Subcutaneous abdominal adipose tissue (tissue), 5 donors: ENCODE measurements at regions not wholly inside any gene's neighbourhood (a gene's known extent, or its start where the extent isn't known, plus 50 kb on each side); places are given as distances from the start of the nearest gene placed in this dataset.

Source experiments
- H3K27ac ChIP-seq: one replicate; pipeline ENCODE4 v1.7.0; 2013; ENCODE audit warnings: low read depth, mild to moderate bottlenecking, inconsistent platforms, low read length, moderate library complexity
- H3K27me3 ChIP-seq, 5 donors: one replicate each; pipeline ENCODE4 v1.7.0; 2013; ENCODE audit warnings: low read length in 5 of 5, inconsistent platforms in 1 of 5; ENCODE audit not compliant: control insufficient read depth in 5 of 5, insufficient read depth in 4 of 5
- H3K36me3 ChIP-seq, 5 donors: one replicate each; pipeline ENCODE4 v1.7.0; 2013; ENCODE audit warnings: low read length in 5 of 5; ENCODE audit not compliant: control insufficient read depth in 5 of 5, insufficient read depth in 5 of 5
- H3K4me1 ChIP-seq, 5 donors: one replicate each; pipeline ENCODE4 v1.7.0; 2013; ENCODE audit warnings: low read length in 5 of 5, mild to moderate bottlenecking in 3 of 5, moderate library complexity in 1 of 5; ENCODE audit not compliant: control insufficient read depth in 5 of 5, insufficient read depth in 5 of 5
- H3K4me3 ChIP-seq, 5 donors: one replicate each; pipeline ENCODE4 v1.7.0; 2013; ENCODE audit warnings: low read length in 5 of 5, low read depth in 1 of 5
- H3K9ac ChIP-seq, 5 donors: one replicate each; pipeline ENCODE4 v1.7.0; 2013; ENCODE audit warnings: low read length in 5 of 5, mild to moderate bottlenecking in 4 of 5, moderate library complexity in 3 of 5
- H3K9me3 ChIP-seq, 5 donors: one replicate each; pipeline ENCODE4 v1.7.0; 2013; ENCODE audit warnings: low read length in 5 of 5; ENCODE audit not compliant: control insufficient read depth in 5 of 5
- donor health status: healthy.
- donor health status: healthy.
- donor health status: healthy.
- donor health status: healthy.
- donor health status: healthy.

GRCh38 chr4:108377021-108377420, 208.3 kb upstream of the LEF1 start:
- H3K27me3 ChIP-seq: peaks cover 0 to 11% (median 4%) of the 10 kb centered on the region in 5 donors
- no peaks in the 10 kb centered on the region for H3K36me3 ChIP-seq
- H3K27ac ChIP-seq: no peak overlapping the region
- H3K4me3 ChIP-seq: no peak overlapping the region
- no peaks in the 10 kb centered on the region for H3K4me1 ChIP-seq
- no peak overlapping the region for H3K9ac ChIP-seq
- no peaks in the 10 kb centered on the region for H3K9me3 ChIP-seq

- Histone ChIP-seq H3K4me3 (no peak overlapping the region), H3K36me3 (no peaks in the 10 kb centered on the region), H3K27me3 (peaks cover 8 to 18% (median 10%) of the 10 kb centered on the region in 5 donors), H3K9me3 (no peaks in the 10 kb centered on the region), H3K4me1 (no peaks in the 10 kb centered on the region), H3K9ac (no peak overlapping the region), H3K27ac (no peak overlapping the region)
Measured at GRCh38 chr4:108375434-108375833, 206.7 kb upstream of the LEF1 start.

DNA sequence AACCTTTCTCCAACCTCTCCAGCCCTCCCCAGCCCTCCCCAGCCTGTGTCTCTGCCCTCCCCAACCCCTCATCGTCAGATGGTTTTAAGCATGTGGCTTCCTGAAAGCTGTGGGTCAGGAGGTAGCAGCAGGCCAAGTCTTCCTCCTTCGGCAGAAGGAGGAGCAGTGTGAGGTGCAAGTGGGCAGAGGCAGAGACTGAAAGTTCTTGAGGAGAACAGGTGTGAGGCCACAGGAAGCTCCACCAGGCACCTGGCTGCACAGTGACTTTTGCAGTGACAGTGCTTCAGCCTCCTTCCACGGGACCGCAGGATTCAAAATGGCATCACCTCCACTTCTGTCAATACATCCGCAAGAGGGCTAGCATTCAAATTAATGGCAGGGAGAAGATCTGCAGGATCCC, 203.9 kb upstream of the LEF1 start:
- Histone ChIP-seq H3K9me3 (no peaks in the 10 kb centered on the region), H3K27ac (no peak overlapping the region), H3K4me3 (no peak overlapping the region), H3K27me3 (peaks cover 5 to 16% (median 12%) of the 10 kb centered on the region in 5 donors), H3K36me3 (no peaks in the 10 kb centered on the region), H3K4me1 (no peaks in the 10 kb centered on the region), H3K9ac (no peak overlapping the region)

GRCh38 chr4:108371282-108371681, 202.6 kb upstream of the LEF1 start:
- Histone ChIP-seq H3K4me1 (no peaks in the 10 kb centered on the region), H3K36me3 (no peaks in the 10 kb centered on the region), H3K4me3 (no peak overlapping the region), H3K9ac (no peak overlapping the region), H3K9me3 (no peaks in the 10 kb centered on the region), H3K27me3 (peaks cover 5 to 16% (median 12%) of the 10 kb centered on the region in 5 donors), H3K27ac (no peak overlapping the region)

DNA sequence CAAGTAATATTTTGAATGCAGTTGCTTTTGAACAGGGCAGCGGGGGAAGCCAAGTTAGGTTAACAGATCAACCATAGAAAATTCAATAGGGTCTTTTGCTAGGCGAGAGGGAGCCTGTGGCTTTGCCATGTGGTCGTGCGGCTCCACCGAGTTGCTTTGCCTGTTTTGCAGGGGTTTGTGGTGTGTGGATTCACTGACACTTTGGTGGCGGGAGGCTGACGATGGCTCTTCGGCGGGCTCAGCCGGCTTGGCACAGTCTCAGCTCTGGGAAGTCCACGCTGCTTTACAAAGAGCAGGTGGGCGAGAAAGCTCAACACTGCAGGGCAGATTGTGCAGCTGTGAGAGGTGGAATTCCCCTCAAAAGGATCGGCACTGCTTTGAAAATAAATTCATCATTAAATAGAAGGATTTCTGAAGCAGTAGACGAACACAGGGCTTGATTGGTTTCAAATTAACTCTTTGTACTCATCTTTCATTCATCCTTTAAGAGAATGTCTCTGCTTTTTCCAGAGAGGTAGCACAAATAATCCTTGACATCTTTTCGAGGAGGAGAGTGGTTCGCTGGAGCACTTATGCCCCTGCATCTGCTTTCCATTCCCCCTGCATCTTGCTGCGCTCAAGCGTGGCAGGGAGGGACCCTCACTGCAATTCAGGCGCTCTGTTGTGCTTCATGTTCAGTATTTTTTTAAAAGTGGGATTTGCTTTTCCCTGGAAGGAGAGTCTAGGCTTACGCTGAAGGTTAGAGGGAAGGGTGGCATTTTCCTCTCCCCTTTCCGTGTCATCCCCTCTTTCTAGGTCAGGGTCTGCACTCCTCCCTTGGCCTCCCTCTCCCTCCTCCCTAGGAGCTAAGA, 201.8 kb upstream of the LEF1 start:
- H3K36me3 ChIP-seq: no peaks in the 10 kb centered on the region
- H3K4me3 ChIP-seq: no peak overlapping the region
- no peak overlapping the region for H3K27ac ChIP-seq
- H3K4me1 ChIP-seq: no peaks in the 10 kb centered on the region
- H3K27me3 ChIP-seq: peaks cover 5 to 16% (median 11%) of the 10 kb centered on the region in 5 donors
- no peaks in the 10 kb centered on the region for H3K9me3 ChIP-seq
- no peak overlapping the region for H3K9ac ChIP-seq

GRCh38 chr4:108369035-108369655, 200.4 kb upstream of the LEF1 start:
- Histone ChIP-seq H3K4me3 (no peak overlapping the region), H3K36me3 (no peaks in the 10 kb centered on the region), H3K4me1 (no peaks in the 10 kb centered on the region), H3K27me3 (peaks cover 5 to 16% (median 11%) of the 10 kb centered on the region in 5 donors), H3K27ac (no peak overlapping the region), H3K9me3 (no peaks in the 10 kb centered on the region), H3K9ac (no peak overlapping the region)

GRCh38 chr4:108367751-108368150, 199.0 kb upstream of the LEF1 start:
- H3K36me3 ChIP-seq: no peaks in the 10 kb centered on the region
- no peak overlapping the region for H3K9ac ChIP-seq
- no peaks in the 10 kb centered on the region for H3K9me3 ChIP-seq
- no peaks in the 10 kb centered on the region for H3K4me1 ChIP-seq
- H3K4me3 ChIP-seq: no peak overlapping the region
- peaks cover 5 to 16% (median 11%) of the 10 kb centered on the region in 5 donors for H3K27me3 ChIP-seq
- no peak overlapping the region for H3K27ac ChIP-seq

DNA sequence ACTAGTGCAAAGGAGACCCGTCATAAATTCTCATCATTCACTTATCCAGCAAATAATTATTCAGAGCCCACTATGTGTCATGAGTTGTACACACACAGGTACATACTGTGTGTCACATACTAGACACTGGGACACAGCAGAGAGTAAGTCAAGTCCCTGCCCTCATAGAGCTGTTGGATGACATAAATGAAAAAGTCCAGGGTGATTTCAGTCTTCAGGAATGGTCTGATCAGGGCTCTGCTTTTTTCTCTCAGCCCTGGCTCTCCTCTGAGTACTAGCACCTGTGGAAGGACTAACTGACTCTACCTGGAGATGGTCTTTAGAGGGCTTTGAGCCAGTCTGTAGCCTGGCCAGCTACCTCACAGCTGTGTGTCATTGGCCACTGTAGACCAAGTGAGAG, 198.0 kb upstream of the LEF1 start:
- no peaks in the 10 kb centered on the region for H3K36me3 ChIP-seq
- H3K27ac ChIP-seq: no peak overlapping the region
- no peaks in the 10 kb centered on the region for H3K4me1 ChIP-seq
- H3K9me3 ChIP-seq: no peaks in the 10 kb centered on the region
- peaks cover 5 to 13% (median 11%) of the 10 kb centered on the region in 5 donors for H3K27me3 ChIP-seq
- no peak overlapping the region for H3K4me3 ChIP-seq
- H3K9ac ChIP-seq: no peak overlapping the region

- Histone ChIP-seq H3K27me3 (peaks cover under 1 to 6% (median 4%) of the 10 kb centered on the region in 5 donors), H3K4me1 (peaks cover 0 to 7% (median 0%) of the 10 kb centered on the region in 5 donors), H3K9ac (no peak overlapping the region), H3K4me3 (no peak overlapping the region), H3K27ac (no peak overlapping the region), H3K36me3 (no peaks in the 10 kb centered on the region), H3K9me3 (no peaks in the 10 kb centered on the region)
Measured at GRCh38 chr4:108365551-108365950, 196.8 kb upstream of the LEF1 start.

DNA sequence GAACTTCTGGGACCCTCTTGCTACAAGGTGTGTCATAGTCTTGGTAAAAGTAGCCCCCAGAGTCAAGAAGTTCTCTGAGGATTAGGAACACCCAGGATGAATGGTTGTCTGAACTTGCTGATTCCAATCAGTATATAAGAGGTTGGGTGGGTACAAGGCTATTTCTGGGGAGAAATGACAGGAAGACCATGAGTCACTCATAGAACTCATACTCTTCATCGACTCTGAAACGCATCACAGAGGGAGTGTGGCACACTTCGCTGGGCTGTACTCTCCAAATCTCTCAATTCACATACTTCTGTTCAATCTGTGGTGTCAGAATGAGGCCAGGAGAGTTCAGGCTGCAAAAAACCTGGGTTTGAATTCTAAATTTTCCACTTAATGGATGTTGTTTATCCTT, 193.2 kb upstream of the LEF1 start:
- Histone ChIP-seq H3K27me3 (peaks cover 0 to 8% (median 3%) of the 10 kb centered on the region in 5 donors), H3K9me3 (no peaks in the 10 kb centered on the region), H3K9ac (no peak overlapping the region), H3K27ac (no peak overlapping the region), H3K36me3 (no peaks in the 10 kb centered on the region), H3K4me1 (peaks cover 0 to 7% (median 0%) of the 10 kb centered on the region in 5 donors), H3K4me3 (no peak overlapping the region)
